ENCODE measurements at regions not wholly inside any gene's neighbourhood (a gene's known extent, or its start where the extent isn't known, plus 50 kb on each side); places are given as distances from the start of the nearest gene placed in this dataset.

- DNase-seq = no peak
Measured at GRCh38 chr10:131843881-131844284, 56.9 kb upstream of the PPP2R2D start.

- no peak for DNase-seq
Measured at GRCh38 chr10:131844529-131845084, 56.2 kb upstream of the PPP2R2D start.

GRCh38 chr10:131845505-131846239 lies 55.1 kb upstream of the PPP2R2D start:
- no peak for DNase-seq

DNA sequence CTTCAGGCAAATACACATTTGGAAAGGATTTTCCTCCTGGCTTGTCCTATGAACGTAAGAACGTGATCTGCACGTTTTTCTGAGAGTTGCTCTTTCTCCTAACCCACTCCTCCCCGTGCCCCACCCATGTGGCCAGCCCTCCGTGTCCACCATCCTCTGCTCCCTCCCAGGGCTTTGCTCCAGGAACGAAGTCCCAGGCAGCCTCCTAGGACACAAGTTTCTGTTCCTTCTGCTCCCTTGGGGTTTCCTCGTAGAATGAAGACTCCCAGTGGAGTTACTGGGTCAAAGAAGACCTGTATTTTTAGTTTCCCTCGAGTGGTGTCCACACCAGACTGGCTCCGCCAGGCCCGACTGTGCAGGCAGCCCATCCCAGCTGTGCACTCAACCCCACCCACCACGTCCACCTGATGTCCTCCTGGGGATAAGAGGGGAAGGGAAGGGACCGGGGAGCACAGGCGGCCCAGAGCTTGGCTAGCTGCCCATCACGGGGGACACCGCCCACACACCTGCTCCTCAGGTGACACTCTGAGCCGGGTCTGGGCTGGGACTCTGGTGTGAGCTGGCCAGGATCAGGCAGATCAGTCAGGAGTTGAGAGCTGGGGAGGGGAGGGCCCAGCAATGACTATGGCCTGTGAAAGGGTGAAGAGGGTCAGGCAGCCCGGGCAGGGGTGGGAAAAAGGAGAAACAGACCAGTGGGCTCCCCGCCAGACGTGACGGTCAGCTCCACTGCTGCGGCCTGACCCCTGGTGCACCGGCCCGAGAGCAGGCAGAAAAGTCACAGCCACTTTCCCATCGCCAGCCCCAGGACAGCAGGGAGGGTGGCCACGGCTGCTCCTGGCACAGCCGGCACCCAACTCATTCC lies 54.3 kb upstream of the PPP2R2D start:
- no peak for DNase-seq

DNA sequence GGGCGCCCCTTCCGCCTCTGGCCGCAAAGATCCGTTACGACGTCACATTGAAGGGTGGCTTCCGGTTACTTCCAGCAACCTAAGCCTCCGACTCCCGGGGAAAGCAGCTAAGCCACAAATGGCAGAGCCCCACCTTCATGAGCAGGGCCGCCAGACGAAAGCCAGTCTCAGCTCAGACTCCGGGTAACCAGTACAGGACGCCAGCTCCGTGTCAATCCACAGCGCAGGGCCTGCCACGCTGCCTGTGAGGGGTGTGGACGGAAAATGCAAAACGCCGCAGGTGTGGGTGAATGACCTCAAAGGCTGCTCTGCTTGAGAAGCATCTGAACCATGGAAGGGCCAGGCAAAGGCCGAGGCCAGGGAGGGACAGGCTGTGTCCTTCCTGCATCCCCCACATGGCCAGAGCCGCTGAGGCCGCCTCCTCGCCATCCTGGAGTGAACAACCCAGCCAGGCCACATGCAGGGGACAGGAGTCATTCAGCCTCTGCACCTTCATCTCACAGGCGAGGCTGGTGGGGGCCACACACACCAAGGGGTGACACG lies 53.5 kb upstream of the PPP2R2D start:
- DNase-seq = no peak

DNA sequence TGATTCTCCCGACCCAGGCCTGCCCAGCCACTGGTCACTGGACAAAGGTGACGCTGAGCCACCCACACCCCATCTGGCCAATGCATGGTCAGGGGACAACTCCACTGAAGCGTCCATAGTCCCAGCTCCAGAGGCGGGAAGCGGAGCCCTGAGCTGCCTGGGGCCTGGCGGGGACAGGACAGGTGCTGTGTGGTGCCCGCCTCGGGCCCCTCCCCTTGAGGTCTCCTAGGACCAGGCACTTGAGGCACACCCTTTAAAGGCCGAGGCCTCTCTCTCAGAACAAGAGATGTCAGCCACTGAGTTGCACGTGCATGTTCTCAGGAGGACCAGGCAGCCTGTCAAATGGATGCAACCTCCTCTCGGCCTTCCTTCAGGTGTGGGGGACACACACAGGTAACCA lies 52.5 kb upstream of the PPP2R2D start:
- no peak for DNase-seq

- no peak for DNase-seq
Measured at GRCh38 chr10:131848741-131849590, 51.8 kb upstream of the PPP2R2D start.

GRCh38 chr10:131849591-131850382 lies 51.0 kb upstream of the PPP2R2D start:
- DNase-seq = no peak

DNA sequence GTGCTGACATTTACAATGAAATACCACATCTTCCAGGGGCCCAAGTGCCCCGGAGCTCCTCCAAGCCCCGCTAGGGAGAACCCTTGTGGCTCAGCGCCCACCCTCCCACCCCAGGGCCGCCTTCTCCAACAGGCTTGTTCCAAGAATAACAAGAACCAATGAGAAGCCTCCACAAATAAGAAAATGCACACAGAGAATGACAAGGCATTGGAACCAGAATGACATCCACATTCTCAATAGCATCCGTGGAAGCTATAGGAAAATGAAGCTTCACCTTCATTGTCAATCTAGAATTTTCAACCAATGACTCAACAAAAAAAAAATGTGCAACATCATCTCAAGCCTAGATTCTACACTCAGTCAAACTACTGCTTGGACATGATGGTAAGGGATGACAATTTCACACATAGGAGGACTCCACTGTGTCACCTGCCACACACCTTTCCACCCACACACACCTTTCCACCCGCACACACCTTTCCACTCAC lies 50.4 kb upstream of the PPP2R2D start:
- no peak for DNase-seq

Measured in right hindlimb (tissue), 1 donor.